HG03097 (cell line): ENCODE measurements at regions not wholly inside any gene's neighbourhood (a gene's known extent, or its start where the extent isn't known, plus 50 kb on each side); places are given as distances from the start of the nearest gene placed in this dataset.

Experiments used
- ATAC-seq: cut with Tn5 transposase; IDR thresholded peaks from one replicate; pipeline ENCODE4 v1.9.1; 2021; ENCODE audit not compliant: unreplicated experiment, low FRiP score

GRCh38 chr11:109329716-109330115 is 92.3 kb upstream of the C11orf87 start:
- ATAC-seq: no peak

DNA sequence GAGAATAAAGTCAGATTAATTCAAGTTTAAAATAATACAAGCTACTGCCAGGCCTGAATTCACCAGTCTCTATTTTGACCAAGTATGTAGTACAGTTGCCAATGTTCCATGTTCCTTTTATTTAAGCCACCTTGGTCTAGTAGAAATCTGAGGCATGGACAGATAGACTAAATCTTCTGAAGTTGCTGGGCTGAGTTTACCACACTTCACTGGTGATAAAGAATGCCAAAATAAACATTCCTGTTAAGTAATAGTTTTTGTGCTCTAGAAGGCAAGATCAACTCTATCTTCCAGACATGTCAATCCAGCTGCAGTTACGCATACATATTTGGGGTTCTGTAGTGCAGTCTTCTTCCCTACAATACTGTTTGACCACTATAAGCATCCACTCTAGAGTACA is 83.9 kb upstream of the C11orf87 start:
- ATAC-seq: no peak

GRCh38 chr11:109342261-109342660 is 79.7 kb upstream of the C11orf87 start:
- ATAC-seq: no peak

DNA sequence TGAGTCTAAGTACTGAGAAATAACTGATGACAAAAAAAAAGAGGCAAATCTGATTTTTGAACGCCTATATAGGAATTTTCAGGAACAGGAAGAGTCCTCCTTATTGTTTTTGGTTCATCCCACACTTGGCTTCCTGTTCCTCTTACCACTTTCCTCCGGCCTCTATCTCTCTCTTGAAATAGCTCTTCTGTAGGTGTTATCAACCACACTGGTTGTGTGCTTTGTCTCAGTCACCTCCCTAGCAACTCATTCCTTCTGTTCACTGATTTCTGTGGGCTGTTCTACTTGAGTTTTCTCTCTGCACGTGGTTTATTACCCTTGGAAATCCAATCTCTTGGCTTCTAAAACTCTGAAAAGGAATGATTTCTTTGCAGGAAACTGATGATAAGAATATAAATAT is 78.7 kb upstream of the C11orf87 start:
- ATAC-seq: no peak

DNA sequence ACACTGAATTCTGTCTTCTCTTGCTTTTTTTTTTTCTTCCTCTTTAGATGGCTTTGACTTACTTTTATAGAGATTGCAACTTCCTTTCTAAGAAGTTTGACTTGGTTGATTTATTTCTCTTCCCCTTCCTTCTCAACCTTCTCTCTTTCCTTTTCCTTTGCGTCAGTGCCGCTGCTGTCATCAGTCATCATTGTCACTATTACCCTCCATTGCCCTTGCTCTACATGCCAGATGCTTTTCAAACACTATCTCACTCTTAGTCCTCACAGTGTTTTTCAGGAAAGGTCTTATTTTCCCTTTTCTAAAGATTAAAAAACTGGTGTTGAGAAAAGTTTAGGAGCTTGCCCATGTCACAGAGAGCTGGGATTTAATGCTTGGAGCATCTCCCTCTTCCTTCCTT is 74.7 kb upstream of the C11orf87 start:
- no peak for ATAC-seq

GRCh38 chr11:109349276-109350080 is 72.5 kb upstream of the C11orf87 start:
- ATAC-seq: no peak

DNA sequence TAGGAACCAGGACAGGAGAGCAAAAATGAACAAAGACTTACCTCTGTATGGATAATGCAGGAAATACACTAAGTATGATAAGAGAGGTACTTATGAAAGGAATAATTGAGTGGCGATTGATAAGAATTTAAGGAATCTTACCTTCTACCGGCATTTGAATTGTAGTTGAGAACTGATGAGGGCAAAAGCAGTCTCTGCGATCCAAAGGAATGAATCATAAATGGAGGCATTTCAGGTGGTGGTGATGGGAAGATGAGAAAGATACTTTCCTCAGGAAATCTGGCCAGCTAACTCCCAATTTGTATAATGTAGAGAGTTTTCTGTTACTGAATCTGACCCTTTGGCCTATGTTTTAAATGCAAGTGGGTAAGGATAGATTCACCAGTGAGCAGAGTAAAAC is 71.9 kb upstream of the C11orf87 start:
- no peak for ATAC-seq

GRCh38 chr11:109362059-109362458 is 59.9 kb upstream of the C11orf87 start:
- ATAC-seq: no peak

DNA sequence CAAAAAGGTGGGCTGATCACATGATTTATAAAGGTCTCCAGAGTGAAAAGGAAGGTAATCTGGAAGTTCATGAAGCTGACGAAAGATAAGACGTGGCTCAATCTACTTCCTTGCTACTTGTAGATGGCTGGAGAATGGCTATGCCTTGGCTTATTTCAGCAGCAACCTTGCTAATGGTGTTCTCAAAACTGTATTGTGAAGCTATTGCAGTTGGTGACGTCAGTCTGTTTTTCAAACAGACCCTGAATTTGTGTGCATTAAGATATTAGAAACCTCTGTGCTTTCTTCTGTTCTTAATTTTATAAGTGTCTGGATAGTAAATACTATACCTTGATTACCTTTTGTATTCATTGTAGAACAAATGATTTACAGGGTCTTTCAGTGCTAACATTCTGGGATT is 58.3 kb upstream of the C11orf87 start:
- ATAC-seq: no peak

DNA sequence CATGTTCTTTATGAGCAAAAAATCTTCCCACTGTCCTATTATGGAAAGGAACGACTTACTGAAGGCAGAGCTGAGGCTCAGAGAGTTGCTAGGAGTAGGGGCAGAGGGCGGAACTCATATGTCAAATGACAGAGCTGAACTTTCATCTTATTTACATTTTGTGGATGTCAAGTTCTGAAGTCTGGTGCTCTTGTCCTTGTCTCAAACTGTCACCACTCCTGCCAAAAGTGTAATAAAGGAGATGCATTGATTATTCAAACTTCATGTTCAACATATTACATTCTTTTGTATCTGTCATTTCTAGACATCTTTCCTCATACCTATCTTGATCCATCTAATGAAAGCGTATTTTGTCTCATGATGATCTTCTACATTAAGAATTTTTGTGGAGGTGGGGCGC is 57.1 kb upstream of the C11orf87 start:
- ATAC-seq: no peak

GRCh38 chr11:109371444-109372176 is 50.4 kb upstream of the C11orf87 start:
- ATAC-seq: no peak
